SK-N-MC (cell line): ENCODE measurements at regions not wholly inside any gene's neighbourhood (a gene's known extent, or its start where the extent isn't known, plus 50 kb on each side); places are given as distances from the start of the nearest gene placed in this dataset.

Source experiments
- EZH2 ChIP-seq: fragments of 200-600 bp; sonication (generic); IDR thresholded peaks from one replicate; pipeline ENCODE4 v1.6.1; 2017; ENCODE audit warnings: antibody characterized with exemption
- POLR2AphosphoS5 ChIP-seq: IDR thresholded peaks from 2 replicates; pipeline ENCODE4 v1.6.1; 2012; ENCODE audit warnings: mild to moderate bottlenecking, low read depth, low read length, borderline replicate concordance

- no peak for TF ChIP-seq EZH2
- no peak for TF ChIP-seq POLR2AphosphoS5
Measured at GRCh38 chr2:142665241-142665640, 212.2 kb upstream of the KYNU start.
